ENCODE measurements at regions not wholly inside any gene's neighbourhood (a gene's known extent, or its start where the extent isn't known, plus 50 kb on each side); places are given as distances from the start of the nearest gene placed in this dataset.

DNA sequence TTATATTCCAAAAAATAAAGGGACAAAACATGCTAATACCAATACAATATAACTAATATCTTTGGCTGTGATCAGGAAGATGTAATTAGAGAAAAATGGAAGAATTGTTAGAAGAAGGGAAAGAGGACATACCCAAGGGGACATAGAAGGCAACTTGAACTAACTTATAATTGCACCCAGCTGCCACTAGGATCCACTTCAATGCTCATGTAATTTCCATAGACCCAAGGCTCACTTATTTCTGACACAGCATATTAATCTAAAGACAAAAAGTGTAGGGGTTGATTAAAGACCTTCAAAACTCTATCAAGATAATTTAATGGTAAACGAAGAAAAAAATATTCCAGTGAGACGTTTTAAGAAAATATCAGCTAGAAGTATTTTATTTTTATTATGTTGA is 396.0 kb upstream of the ADGRB3 start:
- TF ChIP-seq, protein P1, sequence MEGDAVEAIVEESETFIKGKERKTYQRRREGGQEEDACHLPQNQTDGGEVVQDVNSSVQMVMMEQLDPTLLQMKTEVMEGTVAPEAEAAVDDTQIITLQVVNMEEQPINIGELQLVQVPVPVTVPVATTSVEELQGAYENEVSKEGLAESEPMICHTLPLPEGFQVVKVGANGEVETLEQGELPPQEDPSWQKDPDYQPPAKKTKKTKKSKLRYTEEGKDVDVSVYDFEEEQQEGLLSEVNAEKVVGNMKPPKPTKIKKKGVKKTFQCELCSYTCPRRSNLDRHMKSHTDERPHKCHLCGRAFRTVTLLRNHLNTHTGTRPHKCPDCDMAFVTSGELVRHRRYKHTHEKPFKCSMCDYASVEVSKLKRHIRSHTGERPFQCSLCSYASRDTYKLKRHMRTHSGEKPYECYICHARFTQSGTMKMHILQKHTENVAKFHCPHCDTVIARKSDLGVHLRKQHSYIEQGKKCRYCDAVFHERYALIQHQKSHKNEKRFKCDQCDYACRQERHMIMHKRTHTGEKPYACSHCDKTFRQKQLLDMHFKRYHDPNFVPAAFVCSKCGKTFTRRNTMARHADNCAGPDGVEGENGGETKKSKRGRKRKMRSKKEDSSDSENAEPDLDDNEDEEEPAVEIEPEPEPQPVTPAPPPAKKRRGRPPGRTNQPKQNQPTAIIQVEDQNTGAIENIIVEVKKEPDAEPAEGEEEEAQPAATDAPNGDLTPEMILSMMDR (IDR thresholded peaks at IDR 0.05; ENCODE audit: low read length), result no peak
- TF ChIP-seq EZH2phosphoT487 (IDR thresholded peaks at IDR 0.05; ENCODE audit: low read length) (no peak), EZH2 (optimal IDR thresholded peaks at IDR 0.05; ENCODE audit: low read depth, low read length) (no peak)
